ENCODE measurements at regions not wholly inside any gene's neighbourhood (a gene's known extent, or its start where the extent isn't known, plus 50 kb on each side); places are given as distances from the start of the nearest gene placed in this dataset.

GRCh38 chr10:91022390-91022789, 101.5 kb upstream of the ANKRD1 start:
- intact Hi-C loops (cut with DNase I): no loop called here
- WGBS, 3 donors: 43 to 56% (median 45%) methylated on average over 2 of the region's 2 CpGs
- Histone ChIP-seq H3K4me1 (peaks cover 26% of the 10 kb centered on the region), H3K27ac (peak overlapping the region; percentile 46), H3K36me3 (ENCODE audit: insufficient read depth in 1 of 2, low read depth in 1 of 2) (no peaks in the 10 kb centered on the region), H3K27me3 (ENCODE audit: insufficient read depth in 3 of 3, low read length in 2 of 3) (no peaks in the 10 kb centered on the region), H3K9me3 (no peaks in the 10 kb centered on the region), H3K4me3 (no peak overlapping the region)
- ATAC-seq (peak in 3 of 4 donors; percentile 33 to 64 (median 38)), DNase-seq (no peak)
- TF ChIP-seq, protein P1, sequence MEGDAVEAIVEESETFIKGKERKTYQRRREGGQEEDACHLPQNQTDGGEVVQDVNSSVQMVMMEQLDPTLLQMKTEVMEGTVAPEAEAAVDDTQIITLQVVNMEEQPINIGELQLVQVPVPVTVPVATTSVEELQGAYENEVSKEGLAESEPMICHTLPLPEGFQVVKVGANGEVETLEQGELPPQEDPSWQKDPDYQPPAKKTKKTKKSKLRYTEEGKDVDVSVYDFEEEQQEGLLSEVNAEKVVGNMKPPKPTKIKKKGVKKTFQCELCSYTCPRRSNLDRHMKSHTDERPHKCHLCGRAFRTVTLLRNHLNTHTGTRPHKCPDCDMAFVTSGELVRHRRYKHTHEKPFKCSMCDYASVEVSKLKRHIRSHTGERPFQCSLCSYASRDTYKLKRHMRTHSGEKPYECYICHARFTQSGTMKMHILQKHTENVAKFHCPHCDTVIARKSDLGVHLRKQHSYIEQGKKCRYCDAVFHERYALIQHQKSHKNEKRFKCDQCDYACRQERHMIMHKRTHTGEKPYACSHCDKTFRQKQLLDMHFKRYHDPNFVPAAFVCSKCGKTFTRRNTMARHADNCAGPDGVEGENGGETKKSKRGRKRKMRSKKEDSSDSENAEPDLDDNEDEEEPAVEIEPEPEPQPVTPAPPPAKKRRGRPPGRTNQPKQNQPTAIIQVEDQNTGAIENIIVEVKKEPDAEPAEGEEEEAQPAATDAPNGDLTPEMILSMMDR (IDR thresholded peaks at IDR 0.05): no peak

DNA sequence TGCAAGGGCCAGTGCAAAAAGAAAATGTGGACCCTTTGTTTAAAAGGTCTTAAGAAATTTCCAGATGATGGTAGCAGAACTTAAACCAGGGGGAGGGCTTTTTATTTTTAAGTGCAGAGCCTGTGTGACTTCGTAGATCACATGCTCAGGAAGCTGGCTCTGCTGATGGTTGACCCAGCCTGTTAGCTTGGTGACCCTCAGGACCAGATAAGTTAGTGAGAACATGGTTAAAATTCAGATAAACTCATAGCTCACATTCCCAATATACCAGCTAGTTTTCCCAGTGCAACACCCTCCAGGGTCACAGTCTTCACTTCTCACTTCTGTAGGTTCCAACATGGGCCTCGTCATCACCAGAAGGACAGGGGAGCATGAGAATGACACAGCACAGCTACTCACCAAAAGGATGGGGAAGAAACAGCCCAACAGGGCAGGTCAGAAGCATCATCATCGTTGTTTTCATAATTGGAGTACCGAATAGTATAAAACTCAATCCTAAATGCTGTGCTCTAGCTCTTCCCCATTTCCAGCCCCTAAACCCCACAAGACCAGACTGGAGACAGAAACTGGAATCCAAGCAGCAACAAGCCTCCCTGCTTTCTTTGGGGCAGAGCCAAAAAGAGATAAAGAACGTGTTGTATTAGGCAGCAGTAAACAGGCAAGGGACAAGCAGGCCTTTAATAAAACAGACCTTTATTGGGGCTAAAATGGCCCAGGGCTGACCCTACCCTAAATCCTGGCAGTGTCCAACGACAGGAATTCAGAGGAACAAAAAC, 102.2 kb upstream of the ANKRD1 start:
- 47 to 60% (median 56%) methylated on average over 6 of the region's 6 CpGs for WGBS, 3 donors
- no peaks in the 10 kb centered on the region for H3K9me3 ChIP-seq
- no peak overlapping the region for H3K4me3 ChIP-seq
- DNase-seq (no peak), ATAC-seq (no peak)
- peaks cover 26% of the 10 kb centered on the region for H3K4me1 ChIP-seq
- H3K27ac ChIP-seq: peak overlapping the region; percentile 46
- no peaks in the 10 kb centered on the region for H3K27me3 ChIP-seq (ENCODE audit: insufficient read depth in 3 of 3, low read length in 2 of 3)
- intact Hi-C loops (cut with DNase I): no loop called here
- no peaks in the 10 kb centered on the region for H3K36me3 ChIP-seq (ENCODE audit: insufficient read depth in 1 of 2, low read depth in 1 of 2)
- TF ChIP-seq, protein P1 (IDR thresholded peaks at IDR 0.05): no peak

GRCh38 chr10:91023700-91024398, 103.0 kb upstream of the ANKRD1 start:
- Histone ChIP-seq H3K36me3 (ENCODE audit: insufficient read depth in 1 of 2, low read depth in 1 of 2) (no peaks in the 10 kb centered on the region), H3K27me3 (ENCODE audit: insufficient read depth in 3 of 3, low read length in 2 of 3) (no peaks in the 10 kb centered on the region), H3K9me3 (no peaks in the 10 kb centered on the region), H3K27ac (peak overlapping the region; percentile 46), H3K4me3 (no peak overlapping the region), H3K4me1 (peaks cover 26% of the 10 kb centered on the region)
- intact Hi-C loops (cut with DNase I): no loop called here
- WGBS, 3 donors: 58 to 70% (median 69%) methylated on average over 7 of the region's 7 CpGs
- ATAC-seq (no peak), DNase-seq (no peak)
- TF ChIP-seq, protein P1 (IDR thresholded peaks at IDR 0.05): no peak

GRCh38 chr10:91024541-91024940, 103.7 kb upstream of the ANKRD1 start:
- TF ChIP-seq, protein P1 (IDR thresholded peaks at IDR 0.05): no peak
- DNase-seq: no peak
- intact Hi-C loops (cut with DNase I): no loop called here
- H3K9me3 ChIP-seq: no peaks in the 10 kb centered on the region
- H3K36me3 ChIP-seq (ENCODE audit: insufficient read depth in 1 of 2, low read depth in 1 of 2): no peaks in the 10 kb centered on the region
- no peak overlapping the region for H3K27ac ChIP-seq
- H3K4me1 ChIP-seq: peaks cover 26% of the 10 kb centered on the region
- WGBS, 3 donors: 82 to 87% (median 84%) methylated on average over 3 of the region's 3 CpGs
- no peak overlapping the region for H3K4me3 ChIP-seq
- H3K27me3 ChIP-seq (ENCODE audit: insufficient read depth in 3 of 3, low read length in 2 of 3): no peaks in the 10 kb centered on the region
- no peak for ATAC-seq

All from psoas muscle (tissue), 7 donors.